Activated CD8-positive, alpha-beta memory T cell treated with anti-CD3 and anti-CD28 coated beads for 4 hours (primary cell): ENCODE measurements at regions not wholly inside any gene's neighbourhood (a gene's known extent, or its start where the extent isn't known, plus 50 kb on each side); places are given as distances from the start of the nearest gene placed in this dataset.

Source experiments
- DNase-seq, 2 donors: peaks; one replicate each; pipeline ENCODE4 v3.0.0-alpha.2; 2020; ENCODE audit warnings: low read depth in 2 of 2

DNA sequence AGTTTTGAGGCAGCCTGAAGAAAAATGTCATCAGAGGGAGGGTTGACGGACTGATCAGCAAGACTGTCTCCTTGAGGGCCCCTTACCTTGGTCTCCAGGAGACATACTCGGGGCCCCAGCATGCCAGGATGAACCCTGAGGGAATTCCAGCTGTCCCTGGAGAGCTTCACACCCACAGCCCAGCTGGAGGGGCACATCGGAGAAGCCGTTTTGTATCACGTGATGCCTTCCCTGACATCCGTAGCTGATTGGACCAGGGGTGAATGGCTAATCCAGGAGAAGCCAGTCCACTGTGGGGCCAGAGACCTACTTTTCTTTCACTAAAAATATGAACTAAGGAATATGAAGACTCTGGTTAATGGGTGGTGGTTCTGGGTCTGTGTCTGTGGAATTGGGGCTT lies 86.0 kb upstream of the TP53I11 start:
- DNase-seq, result no peak

DNA sequence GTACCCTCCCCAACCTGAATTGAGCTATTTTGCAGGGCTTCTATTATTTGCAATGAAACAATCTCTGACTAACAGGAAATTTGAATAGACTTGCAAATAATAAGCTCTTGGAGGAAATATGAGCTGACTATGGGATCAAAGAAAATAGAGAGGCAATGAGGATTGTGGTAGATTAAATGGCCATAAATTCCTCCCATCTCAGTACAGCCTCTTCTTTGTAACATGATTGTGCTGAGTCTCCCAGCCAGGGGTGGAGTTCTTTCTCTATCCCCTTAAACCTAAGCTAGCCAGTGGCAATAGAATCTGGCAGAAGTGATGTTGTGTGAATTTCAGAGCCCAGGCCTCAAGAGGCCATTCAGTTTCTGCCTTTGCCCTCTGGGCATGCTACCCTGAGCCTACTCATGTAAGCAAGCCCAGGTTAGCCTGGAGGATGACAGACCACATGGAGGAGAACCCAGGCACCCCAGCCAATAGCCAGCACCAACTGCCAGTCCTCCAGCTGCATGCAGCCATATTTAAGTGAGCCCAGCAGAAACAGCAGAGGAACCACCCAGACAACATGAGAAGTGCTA lies 86.8 kb upstream of the TP53I11 start:
- DNase-seq, result no peak

DNA sequence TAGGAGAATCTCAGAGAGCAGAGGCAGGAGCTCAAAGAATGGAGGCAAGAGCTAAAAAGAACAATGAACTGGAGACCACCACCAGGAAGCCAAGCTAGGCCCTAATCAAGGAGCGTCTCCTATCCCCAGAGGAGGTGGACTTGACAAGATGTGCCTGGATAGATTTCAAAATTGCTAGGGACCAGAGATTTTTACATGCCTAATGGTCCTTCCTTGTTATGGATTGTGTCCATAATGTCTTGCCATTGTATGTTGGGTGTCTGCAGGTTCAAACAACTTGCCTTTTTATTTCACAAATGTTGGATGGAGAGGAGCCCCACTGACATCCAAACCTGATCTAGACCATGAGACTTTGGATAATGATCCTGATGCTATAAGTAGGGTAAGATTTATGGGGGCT lies 88.2 kb upstream of the TP53I11 start:
- no peak for DNase-seq

DNA sequence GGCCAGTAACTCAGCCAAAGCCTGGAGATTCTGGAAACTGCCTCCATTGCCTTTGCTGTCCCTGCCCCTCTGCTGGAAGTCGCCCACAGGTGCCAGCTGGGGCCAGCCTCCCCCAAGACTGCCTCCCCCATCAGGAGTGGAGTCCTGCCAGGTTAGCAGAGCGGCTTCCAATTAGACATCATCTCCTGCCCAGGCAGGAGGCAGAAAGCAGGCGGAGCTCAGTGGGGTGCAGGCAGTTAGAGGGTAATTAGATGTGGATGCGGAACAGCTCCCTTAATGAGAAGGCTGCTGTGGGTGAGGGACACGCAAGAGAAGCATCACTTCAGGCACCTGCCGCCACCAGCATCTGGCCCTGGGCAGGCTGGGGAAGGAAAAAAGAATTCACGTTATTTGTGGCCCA lies 90.9 kb upstream of the TP53I11 start:
- DNase-seq, result no peak

DNA sequence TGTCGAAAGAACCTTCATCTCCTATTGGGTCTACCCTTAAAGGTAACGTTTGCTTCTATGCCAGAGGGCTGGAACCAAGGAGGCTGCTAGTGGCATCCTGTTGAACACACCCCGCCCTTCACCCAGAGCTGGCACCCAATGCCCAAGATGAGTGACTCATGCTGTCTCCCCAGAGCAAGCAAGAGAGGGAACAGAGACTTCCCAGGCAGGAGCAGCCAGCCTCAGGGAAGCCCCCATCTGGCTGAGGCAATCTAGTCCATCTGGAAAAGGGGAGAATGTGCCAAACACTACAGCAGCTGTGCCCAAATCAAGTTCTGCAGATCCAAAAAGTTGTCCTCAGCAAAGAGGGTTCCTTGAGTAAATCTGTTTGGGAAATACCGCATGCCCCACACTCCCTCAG lies 91.9 kb upstream of the TP53I11 start:
- no peak for DNase-seq

DNA sequence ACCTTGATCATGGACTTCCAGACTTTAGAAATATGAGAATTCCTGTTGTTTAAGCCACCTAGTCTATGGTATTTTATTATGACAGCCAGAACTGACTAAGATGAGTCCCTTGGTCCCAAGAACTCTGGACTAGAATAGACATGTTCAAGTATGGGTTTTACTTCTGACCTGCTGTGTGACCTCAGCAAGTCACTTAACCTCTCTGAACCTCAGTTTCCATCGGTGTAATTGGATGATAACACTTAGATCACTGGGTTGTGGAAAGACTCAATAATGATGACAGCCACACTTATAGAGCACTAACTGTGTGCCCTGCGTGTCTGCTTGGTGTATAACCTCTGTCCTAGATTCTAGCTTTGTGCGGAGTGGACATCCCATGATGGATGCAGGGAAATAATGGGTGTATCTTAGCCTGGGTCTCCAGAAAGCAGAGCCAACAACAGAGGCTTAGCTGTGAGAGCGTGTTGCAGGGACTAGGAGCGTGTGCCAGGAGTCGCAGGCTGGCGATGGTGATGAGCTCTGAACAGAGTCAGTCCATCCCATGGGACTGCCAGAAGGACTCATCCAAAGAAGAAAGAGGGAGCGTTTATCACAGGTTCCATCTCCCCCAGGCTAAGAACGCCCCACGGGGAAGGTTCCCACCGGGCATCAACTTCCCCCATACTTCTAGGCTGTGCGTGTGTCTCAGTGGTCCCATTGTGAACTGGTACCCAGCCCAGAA lies 93.2 kb upstream of the TP53I11 start:
- DNase-seq, result no peak

DNA sequence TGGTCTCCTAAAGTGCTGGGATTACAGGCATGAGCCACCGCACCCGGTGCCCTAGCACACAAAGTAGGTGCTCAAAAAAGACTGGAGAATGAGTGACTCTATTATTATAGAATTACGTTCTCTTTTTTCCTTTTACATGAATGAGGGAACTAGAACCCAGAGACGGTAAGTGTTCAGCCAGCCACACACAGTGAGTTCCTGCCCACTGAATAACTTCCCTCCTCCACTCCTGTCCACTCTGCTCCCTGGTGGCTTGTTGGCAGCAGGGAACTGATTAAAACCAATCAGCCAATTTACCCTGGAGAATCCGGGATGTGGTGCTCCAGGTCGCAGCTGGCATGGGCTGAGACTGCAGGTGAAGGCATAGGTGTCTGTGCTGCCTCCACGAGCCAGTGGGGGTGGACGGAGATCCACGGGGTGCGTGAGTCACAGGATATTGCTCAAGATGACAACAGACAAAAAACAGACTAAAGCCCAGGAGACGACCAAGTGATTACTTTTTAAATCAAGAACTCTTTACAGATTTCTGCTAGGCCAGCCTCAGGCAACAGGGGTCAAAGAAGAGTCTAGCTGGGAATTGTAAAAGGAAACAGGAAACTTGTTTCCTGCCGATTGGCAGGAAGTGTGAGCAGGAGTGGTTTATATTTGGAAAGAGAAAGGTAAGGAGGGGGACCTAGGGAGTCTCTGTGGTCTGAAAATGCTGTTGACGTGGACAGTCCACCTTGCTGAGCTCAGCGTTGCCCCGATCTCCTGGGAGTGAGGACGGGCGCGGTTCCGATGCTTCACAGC lies 95.2 kb upstream of the TP53I11 start:
- no peak for DNase-seq

DNA sequence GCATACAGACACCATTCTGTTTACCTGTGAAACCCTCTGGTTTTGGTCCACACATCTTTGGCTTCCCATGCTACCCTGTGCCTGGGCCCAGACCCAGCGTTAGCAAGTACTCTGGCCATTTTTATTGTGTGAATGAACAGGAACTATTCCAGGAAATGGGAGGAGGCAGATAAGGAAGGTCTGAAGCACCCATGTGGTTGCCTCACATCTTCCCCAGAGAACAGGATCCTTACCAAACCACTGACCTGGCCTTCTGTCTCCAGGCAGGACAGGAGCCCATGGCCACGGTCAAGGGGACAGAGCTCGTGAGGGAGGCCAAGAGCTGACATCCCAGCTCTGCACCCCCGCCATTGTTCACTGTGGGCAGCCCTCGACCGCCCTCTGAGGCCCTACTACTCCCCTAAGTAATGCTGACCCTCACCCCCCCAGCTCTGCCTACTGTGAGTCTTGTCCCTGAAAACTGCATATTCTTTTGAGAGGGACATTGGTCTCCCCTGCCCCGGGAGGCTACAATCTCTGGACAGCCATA lies 97.7 kb upstream of the TP53I11 start:
- DNase-seq, result no peak

DNA sequence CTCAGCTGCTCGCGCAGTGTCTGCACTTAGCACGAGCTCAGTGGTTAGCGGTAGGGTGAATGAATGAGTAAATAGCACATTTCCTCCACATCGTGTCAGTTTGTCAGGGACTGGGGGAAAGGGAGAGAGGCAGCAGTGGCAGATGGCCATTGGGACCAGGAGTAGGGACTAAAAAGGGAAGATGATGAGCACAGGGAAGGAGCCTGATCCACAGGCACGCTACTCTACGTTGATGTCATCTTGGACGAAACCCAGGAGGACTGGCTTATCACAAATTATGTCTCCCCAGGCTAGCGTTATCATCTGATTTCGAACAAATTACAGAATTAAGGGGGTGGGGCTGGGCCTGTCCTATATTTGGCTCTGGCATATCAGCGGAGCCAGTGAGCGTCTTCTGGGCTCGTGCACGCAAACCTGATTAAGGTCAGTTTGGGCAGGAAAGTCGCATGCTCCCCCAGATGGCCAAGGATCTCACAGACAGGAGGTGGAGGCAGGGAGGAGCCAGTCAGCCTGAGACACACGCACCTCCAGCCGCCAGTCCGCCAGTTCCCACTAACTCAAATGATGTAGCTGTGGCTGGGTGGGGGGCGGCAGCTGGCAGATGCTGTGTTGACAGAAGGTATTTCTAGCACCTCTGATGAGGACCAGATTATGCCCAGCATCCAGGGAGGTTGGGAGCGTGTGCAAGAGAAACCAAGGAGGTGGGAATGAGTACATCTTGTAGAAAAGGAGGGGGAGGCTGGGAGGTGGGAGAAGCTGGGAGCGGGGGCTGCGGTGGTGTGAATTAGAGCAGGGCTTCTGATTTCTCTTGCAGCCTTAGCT lies 97.4 kb upstream of the PRDM11 start:
- DNase-seq, result no peak

DNA sequence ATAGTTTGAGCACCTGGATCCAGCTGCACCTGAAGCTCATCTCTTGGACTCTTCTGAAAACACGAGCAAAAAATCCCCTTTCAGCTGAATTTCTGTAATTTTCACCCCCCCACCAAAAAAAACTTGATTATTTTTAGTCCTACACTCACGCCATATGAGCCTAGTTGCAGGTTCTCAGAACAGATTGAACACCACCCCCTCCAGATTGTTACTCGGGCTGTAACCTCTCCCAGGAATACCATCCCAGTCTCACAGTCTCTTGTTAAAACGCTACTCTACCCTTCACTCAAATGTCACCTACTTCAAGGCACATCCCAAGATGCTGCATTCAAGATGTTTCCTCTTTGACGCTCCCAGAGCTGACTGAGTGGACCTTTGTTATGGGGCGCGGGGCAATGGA lies 96.3 kb upstream of the PRDM11 start:
- no peak for DNase-seq

DNA sequence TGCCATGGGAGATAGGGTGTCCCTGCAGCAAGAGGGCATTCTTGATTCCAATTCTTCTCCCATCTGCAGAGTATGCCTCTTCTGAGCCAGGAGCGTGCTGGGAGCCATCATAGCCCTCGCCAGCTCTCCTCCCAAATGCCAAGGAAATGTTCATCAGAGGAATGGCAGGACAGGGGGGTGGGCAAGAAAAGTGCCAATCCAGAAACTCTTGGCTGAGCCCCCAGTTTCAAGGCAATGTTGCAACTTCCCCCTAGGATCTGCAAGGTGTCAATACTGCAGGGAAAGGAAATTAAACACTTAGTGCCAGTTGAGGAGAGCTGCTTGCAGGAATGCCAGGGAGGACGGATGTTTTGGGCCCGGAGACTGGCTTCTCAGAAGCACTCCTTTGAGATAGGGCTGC lies 94.8 kb upstream of the PRDM11 start:
- no peak for DNase-seq

DNA sequence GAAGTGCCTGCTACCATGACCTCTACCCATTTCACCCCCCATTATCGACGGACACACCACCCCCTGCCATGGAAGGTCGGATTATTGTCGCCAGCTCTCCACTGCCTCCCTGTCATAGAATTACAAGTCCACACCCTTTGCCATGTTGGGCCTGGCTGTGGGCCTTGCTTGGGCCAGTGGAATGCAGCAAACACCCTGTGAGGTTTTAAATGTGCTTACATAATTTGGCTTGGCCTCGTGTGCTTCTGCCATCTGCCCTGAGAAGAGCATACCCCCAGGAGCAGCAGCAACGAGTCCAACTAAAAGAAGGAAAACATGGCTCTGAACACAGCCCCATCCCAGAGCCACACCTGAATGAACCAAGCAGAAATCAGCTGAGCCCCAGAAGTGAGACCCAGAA lies 94.1 kb upstream of the PRDM11 start:
- DNase-seq, result no peak

DNA sequence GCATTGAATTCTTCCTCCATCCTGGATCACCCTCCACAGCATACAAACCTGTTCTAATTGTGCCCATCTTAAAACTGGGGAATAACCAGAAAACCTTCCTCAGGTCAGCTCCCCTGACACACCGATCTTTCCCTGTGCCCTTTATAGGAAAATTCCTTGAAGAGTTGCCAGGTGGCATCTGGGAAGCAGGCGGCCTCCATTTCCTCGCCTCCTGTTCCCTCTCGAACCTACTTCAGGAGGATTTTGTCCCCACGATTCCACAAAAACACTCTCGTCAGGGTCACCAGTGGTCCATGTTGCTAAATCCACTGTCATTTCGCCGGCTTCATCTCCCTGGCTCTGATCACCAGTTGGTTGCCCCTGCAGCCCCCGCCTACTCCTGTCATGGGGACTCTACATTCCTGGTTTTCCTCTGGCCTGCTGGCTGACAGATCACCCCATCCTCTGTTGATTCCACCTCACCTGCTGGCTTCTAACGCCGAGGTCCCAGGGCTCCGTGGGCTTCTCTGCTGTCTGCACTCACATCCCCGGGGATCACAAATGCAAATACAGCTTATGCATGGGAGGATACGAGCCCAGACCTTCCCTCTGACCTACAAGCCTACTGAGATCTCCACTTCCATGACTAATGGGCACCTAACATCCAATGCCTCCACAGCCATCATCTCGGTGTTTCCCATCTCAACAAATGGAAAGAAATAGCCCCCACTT lies 92.5 kb upstream of the PRDM11 start:
- DNase-seq, result no peak

DNA sequence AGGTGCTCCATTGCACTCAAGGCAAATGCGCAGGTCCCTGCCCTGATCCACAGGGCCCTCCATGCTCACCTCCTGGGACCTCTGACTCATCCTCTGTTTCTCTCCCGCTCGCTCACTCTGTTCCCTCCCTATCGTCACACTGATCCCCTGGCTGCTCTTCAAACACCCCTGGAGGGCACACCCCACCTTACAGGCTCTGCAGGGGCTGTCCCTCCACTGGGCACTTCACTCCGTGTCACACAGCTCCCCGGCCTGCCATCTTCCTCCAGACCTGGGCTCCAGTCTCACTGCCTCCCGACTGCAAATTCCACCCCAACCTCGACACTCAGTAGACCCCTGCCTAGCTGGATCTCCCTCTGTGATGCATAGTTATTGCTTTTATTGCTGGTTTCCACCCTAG lies 91.5 kb upstream of the PRDM11 start:
- no peak for DNase-seq

DNA sequence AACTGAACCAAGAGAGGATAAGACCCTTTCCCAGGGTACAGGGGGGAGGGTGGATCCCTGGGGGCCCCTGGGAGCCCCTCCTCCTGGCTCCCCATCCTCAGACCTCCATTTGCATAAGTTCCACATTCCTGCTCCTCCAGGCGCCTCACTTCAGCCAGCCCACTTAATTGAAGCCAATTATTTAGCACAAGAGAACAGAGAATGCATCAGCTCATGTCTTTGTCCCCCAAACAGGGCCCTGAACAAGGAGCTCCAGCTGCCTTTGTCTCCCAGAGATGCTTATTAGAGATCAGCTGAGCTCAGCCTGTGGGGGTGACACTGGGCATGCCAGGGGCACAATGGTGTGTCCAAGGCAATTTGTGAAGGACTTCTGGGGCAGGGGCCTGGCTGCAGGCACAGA lies 89.9 kb upstream of the PRDM11 start:
- DNase-seq, result no peak

DNA sequence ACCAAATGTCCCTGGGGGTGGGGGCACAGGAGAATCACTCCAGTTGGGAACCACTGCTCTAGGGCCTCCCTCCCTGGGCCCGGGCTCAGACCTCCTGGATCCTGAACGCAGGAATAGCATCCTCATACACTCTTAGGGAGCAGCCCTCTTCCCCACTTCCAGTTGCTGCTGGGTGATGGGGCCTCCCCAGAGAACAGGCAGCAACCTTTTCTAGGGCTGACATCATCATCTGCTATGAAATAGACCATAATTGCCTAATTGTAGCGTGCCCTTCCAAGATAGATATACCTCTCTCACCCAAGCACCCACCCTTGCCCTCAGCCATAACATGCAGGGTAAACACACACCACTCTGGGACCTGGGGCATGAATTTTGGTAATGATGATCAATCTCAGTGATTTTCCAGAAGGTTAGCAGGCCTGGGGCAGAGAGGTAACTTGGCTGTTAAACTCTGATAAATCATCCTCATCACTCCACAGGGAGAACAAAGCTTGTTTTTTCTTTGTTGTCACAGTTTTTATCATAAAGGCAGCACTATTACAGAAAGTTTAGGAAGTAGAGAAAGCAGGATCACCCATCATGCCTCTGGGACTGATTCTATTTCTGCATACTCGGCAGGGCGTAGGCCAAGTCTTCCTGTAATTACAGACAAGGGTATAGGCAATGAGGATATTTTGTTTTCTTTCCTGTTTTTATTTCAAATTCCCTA lies 88.3 kb upstream of the PRDM11 start:
- no peak for DNase-seq

DNA sequence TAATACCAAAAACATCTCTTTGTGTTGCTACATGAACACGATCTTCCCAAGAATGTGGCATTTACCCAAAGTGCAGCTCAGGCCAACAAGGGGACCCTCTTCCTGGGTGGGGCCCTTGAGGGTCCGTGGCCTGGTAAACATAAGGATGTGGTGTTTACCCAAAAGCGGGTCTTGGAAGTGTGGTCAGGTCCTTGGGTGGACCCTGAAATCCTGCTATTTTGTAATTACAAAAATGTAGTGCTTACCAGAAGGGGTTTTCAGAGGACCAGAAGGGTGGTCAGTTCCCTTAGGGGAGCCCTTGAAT lies 87.8 kb upstream of the PRDM11 start:
- DNase-seq, result no peak

DNA sequence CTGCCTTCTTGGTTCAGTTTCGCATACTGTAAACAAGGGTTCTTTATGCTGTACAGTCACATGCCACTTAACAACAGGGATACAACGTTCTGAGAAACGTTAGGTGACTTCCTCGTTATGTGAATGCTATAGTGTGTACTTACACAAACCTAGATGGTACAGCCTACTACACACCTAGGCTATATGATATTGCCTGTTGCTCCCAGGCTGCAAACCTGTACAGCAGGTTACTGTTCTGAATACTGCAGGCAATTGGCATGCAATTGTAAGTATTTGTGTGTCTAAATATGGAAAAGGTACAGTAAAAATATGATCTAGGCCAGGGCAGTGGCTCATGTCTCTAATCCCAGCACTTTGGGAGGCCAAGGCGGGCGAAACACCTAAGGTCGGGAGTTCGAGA lies 85.7 kb upstream of the PRDM11 start:
- no peak for DNase-seq

DNA sequence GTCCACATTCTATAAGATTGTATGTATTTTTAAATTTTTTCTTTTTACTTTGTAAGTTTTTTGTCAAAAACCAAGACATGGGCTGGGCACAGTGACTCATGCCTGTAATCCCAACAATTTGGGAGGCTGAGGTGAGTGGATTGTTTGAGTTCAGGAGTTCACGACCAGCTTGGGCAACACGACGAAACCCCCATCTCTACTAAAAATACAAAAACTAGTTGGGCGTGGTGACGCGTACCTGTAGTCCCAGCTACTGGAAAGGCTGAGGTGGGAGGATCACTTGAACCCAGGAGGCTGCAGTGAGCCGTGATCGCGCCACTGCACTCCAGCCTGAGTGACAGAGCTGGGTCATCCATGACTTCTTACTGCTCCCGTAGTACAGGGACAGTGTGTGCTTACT lies 84.8 kb upstream of the PRDM11 start:
- no peak for DNase-seq

DNA sequence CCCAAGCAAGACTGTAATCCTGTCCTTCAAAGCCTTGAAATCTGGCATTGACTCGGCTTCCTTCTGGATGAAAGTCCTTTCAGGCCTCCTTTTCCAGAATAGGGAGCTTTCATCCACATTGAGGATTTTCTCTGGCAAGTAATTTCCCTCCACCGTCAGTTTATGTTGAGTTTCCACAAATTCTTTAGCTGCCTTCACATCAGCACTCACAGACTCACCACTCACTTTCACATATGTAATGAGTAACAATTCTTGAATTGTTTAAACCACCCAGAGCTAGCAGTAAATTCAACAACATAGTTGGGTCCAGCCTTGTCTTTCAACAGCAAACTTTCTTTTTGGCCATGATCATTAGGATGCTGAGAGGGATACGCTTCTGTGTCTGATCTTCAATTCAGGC lies 84.3 kb upstream of the PRDM11 start:
- DNase-seq, result no peak
